ENCODE measurements at regions not wholly inside any gene's neighbourhood (a gene's known extent, or its start where the extent isn't known, plus 50 kb on each side); places are given as distances from the start of the nearest gene placed in this dataset.

- Mint-ChIP-seq H3K27ac (no peak overlapping the region), H3K4me1 (ENCODE audit: low read depth) (no peaks in the 10 kb centered on the region), H3K4me3 (no peak overlapping the region), H3K9me3 (no peaks in the 10 kb centered on the region), H3K36me3 (ENCODE audit: low read depth) (no peaks in the 10 kb centered on the region), H3K27me3 (peaks cover 12% of the 10 kb centered on the region)
- H3K27me3 ChIP-seq (ENCODE audit: control insufficient read depth in 1 of 2, insufficient read depth in 2 of 2, low read length in 2 of 2) = peaks cover 0 to 5% of the 10 kb centered on the region in 2 experiments
- no peaks in the 10 kb centered on the region for H3K4me1 ChIP-seq (ENCODE audit: insufficient read depth, low read length)
- POLR2A ChIA-PET = no interaction called here
- no peaks in the 10 kb centered on the region for H3K36me3 ChIP-seq (ENCODE audit: insufficient read depth, low read length)
- no peak overlapping the region for H3K4me3 ChIP-seq (ENCODE audit: low read length)
- no peak overlapping the region for H3K27ac ChIP-seq (ENCODE audit: low read depth in 1 of 2, low read length in 2 of 2)
- DNase-seq = no peak
- peaks cover 0 to 4% of the 10 kb centered on the region in 2 experiments for H3K9me3 ChIP-seq (ENCODE audit: control insufficient read depth in 1 of 2, insufficient read depth in 1 of 2, low read length in 2 of 2)
- CTCF ChIA-PET = no interaction called here
- ATAC-seq (ENCODE audit: poor library complexity) = no peak
- intact Hi-C loops (cut with DNase I, micrococcal nuclease) = no loop called here
- TF ChIP-seq, protein P1, sequence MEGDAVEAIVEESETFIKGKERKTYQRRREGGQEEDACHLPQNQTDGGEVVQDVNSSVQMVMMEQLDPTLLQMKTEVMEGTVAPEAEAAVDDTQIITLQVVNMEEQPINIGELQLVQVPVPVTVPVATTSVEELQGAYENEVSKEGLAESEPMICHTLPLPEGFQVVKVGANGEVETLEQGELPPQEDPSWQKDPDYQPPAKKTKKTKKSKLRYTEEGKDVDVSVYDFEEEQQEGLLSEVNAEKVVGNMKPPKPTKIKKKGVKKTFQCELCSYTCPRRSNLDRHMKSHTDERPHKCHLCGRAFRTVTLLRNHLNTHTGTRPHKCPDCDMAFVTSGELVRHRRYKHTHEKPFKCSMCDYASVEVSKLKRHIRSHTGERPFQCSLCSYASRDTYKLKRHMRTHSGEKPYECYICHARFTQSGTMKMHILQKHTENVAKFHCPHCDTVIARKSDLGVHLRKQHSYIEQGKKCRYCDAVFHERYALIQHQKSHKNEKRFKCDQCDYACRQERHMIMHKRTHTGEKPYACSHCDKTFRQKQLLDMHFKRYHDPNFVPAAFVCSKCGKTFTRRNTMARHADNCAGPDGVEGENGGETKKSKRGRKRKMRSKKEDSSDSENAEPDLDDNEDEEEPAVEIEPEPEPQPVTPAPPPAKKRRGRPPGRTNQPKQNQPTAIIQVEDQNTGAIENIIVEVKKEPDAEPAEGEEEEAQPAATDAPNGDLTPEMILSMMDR (IDR thresholded peaks at IDR 0.05) = no peak
Measured at GRCh38 chr9:109593612-109594011, 95.5 kb upstream of the PTPN3 start.

GRCh38 chr9:109597496-109597895 is 99.4 kb upstream of the PTPN3 start:
- H3K36me3 ChIP-seq (ENCODE audit: insufficient read depth, low read length) = no peaks in the 10 kb centered on the region
- H3K9me3 ChIP-seq (ENCODE audit: control insufficient read depth in 1 of 2, insufficient read depth in 1 of 2, low read length in 2 of 2) = peaks cover 0 to 4% of the 10 kb centered on the region in 2 experiments
- no peaks in the 10 kb centered on the region for H3K27me3 ChIP-seq (ENCODE audit: control insufficient read depth in 1 of 2, insufficient read depth in 2 of 2, low read length in 2 of 2)
- TF ChIP-seq, protein P1 (IDR thresholded peaks at IDR 0.05) = no peak
- ATAC-seq (ENCODE audit: poor library complexity) = no peak
- CTCF ChIA-PET = no interaction called here
- POLR2A ChIA-PET = no interaction called here
- no peaks in the 10 kb centered on the region for H3K4me1 ChIP-seq (ENCODE audit: insufficient read depth, low read length)
- H3K4me3 ChIP-seq (ENCODE audit: low read length) = no peak overlapping the region
- H3K36me3 Mint-ChIP-seq (ENCODE audit: low read depth) = no peaks in the 10 kb centered on the region
- no peak for DNase-seq
- H3K27ac Mint-ChIP-seq = no peak overlapping the region
- H3K9me3 Mint-ChIP-seq = no peaks in the 10 kb centered on the region
- no peak overlapping the region for H3K27ac ChIP-seq (ENCODE audit: low read depth in 1 of 2, low read length in 2 of 2)
- H3K27me3 Mint-ChIP-seq = peaks cover 10% of the 10 kb centered on the region
- no peaks in the 10 kb centered on the region for H3K4me1 Mint-ChIP-seq (ENCODE audit: low read depth)
- no peak overlapping the region for H3K4me3 Mint-ChIP-seq
- intact Hi-C loops (cut with DNase I, micrococcal nuclease) = no loop called here

DNA sequence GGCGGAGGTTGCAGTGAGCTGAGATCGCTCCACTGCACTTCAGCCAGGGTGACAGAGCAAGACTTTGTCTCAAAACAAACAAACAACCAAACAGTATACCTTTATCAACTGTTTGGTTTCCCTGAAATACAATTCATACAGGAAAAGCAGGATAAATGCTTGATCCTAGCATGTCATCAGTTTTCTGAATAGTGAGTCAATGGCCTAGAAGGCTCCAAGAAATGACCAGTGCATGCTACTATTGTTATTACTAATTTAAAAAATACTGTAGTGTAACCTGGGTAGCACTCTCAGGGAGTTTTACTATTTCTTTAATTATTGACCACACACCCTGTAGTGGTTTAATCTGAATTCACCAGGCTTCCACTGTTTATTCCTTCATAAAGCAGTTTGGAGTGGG is 101.0 kb upstream of the PTPN3 start:
- Mint-ChIP-seq H3K4me1 (ENCODE audit: low read depth) (no peaks in the 10 kb centered on the region), H3K9me3 (no peaks in the 10 kb centered on the region), H3K27ac (no peak overlapping the region), H3K27me3 (peaks cover 2% of the 10 kb centered on the region), H3K4me3 (no peak overlapping the region), H3K36me3 (ENCODE audit: low read depth) (no peaks in the 10 kb centered on the region)
- ATAC-seq (ENCODE audit: poor library complexity) (no peak), DNase-seq (no peak)
- Histone ChIP-seq H3K9me3 (ENCODE audit: control insufficient read depth in 1 of 2, insufficient read depth in 1 of 2, low read length in 2 of 2) (peaks cover 0 to 4% of the 10 kb centered on the region in 2 experiments), H3K36me3 (ENCODE audit: insufficient read depth, low read length) (no peaks in the 10 kb centered on the region), H3K4me1 (ENCODE audit: insufficient read depth, low read length) (no peaks in the 10 kb centered on the region), H3K4me3 (ENCODE audit: low read length) (no peak overlapping the region), H3K27me3 (ENCODE audit: control insufficient read depth in 1 of 2, insufficient read depth in 2 of 2, low read length in 2 of 2) (no peaks in the 10 kb centered on the region), H3K27ac (ENCODE audit: low read depth in 1 of 2, low read length in 2 of 2) (no peak overlapping the region)
- POLR2A ChIA-PET = no interaction called here
- CTCF ChIA-PET = no interaction called here
- TF ChIP-seq, protein P1 (IDR thresholded peaks at IDR 0.05) = no peak
- intact Hi-C loops (cut with DNase I, micrococcal nuclease) = no loop called here
